Psoas muscle (tissue), 7 donors: ENCODE measurements at regions not wholly inside any gene's neighbourhood (a gene's known extent, or its start where the extent isn't known, plus 50 kb on each side); places are given as distances from the start of the nearest gene placed in this dataset.

ENCODE experiments used
- ATAC-seq, 4 donors: fragments of 200-7000 bp; cut with Tn5 transposase; one replicate each; pipeline ENCODE4 v1.9.1; 2020; ENCODE audit warnings: moderate library complexity in 3 of 4, mild to moderate bottlenecking in 2 of 4
- DNase-seq, 2 donors: peaks; one replicate each; pipeline ENCODE4 v3.0.0-alpha.2; 2020
- H3K27ac ChIP-seq: fragments of 200-600 bp; one replicate; pipeline ENCODE4 v1.8.0; 2022
- H3K27me3 ChIP-seq, 3 donors: fragments of 200-600 bp in 1 of 3; one replicate each; pipeline versions ENCODE4 v1.6.1 to v1.8.0; 2013 to 2022; ENCODE audit warnings: low read length in 2 of 3, mild to moderate bottlenecking in 2 of 3, moderate library complexity in 1 of 3; ENCODE audit not compliant: insufficient read depth in 3 of 3
- H3K36me3 ChIP-seq, 2 donors: fragments of 200-600 bp in 1 of 2; one replicate each; pipeline versions ENCODE4 v1.6.1 to v1.8.0; 2013 to 2022; ENCODE audit warnings: low read depth in 1 of 2, mild to moderate bottlenecking in 1 of 2, moderate library complexity in 1 of 2; ENCODE audit not compliant: insufficient read depth in 1 of 2
- H3K4me1 ChIP-seq: fragments of 200-600 bp; one replicate; pipeline ENCODE4 v1.8.0; 2022
- H3K4me3 ChIP-seq: fragments of 200-600 bp; one replicate; pipeline ENCODE4 v1.8.0; 2022; ENCODE audit warnings: mild to moderate bottlenecking
- H3K9me3 ChIP-seq: fragments of 200-600 bp; one replicate; pipeline ENCODE4 v1.8.0; 2022
- WGBS, 3 donors: extraction: QIAGEN DNeasy Blood & Tissue Kit; methylation state at CpG; one replicate each; pipeline versions ENCODE4 v1.1.6 to v1.1.7; 2013; 5-methylcytosine and 5-hydroxymethylcytosine counted together
- intact Hi-C, 2 donors: fragments of 100-400 bp; cut with DNase I; formaldehyde crosslinking; loops; one replicate each; pipeline versions ENCODE4 v1.11.0 to v1.14.2; 2022
- TF ChIP-seq, protein P1 (sequence below): fragments of 200-600 bp; IDR thresholded peaks from one replicate; pipeline ENCODE4 v1.8.0; 2022; ENCODE audit warnings: antibody characterized with exemption
- donor health status: healthy with polysubstance abuse.
- donor health status: DM: no; HTN: no; CAD: no; lungs with moderate emphysema.
- donor health status: Bipolar disorder and iron deficiency.
- donor health status: healthy.
- donor health status: DM: yes; HTN: yes; CAD: no.
- donor health status: DM: no; HTN: no; CAD: no.
- donor health status: DM: yes; HTN: yes; CAD: no.

- Histone ChIP-seq H3K27me3 (no peaks in the 10 kb centered on the region), H3K4me3 (no peak overlapping the region), H3K4me1 (no peaks in the 10 kb centered on the region), H3K27ac (no peak overlapping the region), H3K9me3 (no peaks in the 10 kb centered on the region), H3K36me3 (no peaks in the 10 kb centered on the region)
- TF ChIP-seq, protein P1, sequence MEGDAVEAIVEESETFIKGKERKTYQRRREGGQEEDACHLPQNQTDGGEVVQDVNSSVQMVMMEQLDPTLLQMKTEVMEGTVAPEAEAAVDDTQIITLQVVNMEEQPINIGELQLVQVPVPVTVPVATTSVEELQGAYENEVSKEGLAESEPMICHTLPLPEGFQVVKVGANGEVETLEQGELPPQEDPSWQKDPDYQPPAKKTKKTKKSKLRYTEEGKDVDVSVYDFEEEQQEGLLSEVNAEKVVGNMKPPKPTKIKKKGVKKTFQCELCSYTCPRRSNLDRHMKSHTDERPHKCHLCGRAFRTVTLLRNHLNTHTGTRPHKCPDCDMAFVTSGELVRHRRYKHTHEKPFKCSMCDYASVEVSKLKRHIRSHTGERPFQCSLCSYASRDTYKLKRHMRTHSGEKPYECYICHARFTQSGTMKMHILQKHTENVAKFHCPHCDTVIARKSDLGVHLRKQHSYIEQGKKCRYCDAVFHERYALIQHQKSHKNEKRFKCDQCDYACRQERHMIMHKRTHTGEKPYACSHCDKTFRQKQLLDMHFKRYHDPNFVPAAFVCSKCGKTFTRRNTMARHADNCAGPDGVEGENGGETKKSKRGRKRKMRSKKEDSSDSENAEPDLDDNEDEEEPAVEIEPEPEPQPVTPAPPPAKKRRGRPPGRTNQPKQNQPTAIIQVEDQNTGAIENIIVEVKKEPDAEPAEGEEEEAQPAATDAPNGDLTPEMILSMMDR: no peak
- ATAC-seq (no peak), DNase-seq (no peak)
- intact Hi-C loops: no loop called here
- 64 to 82% (median 72%) methylated on average over 4 of the region's 4 CpGs for WGBS, 3 donors
These were observed 146.3 kb upstream of the CELF4 start for GRCh38 chr18:37711766-37712505.

- Histone ChIP-seq H3K27ac (no peak overlapping the region), H3K27me3 (no peaks in the 10 kb centered on the region), H3K4me3 (no peak overlapping the region), H3K4me1 (no peaks in the 10 kb centered on the region), H3K9me3 (no peaks in the 10 kb centered on the region), H3K36me3 (no peaks in the 10 kb centered on the region)
- ATAC-seq (no peak), DNase-seq (no peak)
- intact Hi-C loops: no loop called here
- 42 to 64% (median 42%) methylated on average over 1 of the region's 1 CpG for WGBS, 3 donors
- TF ChIP-seq, protein P1: no peak
These were observed 145.1 kb upstream of the CELF4 start for GRCh38 chr18:37710726-37711125.

- 57 to 65% (median 63%) methylated on average over 2 of the region's 2 CpGs for WGBS, 3 donors
- no peak for ATAC-seq
- Histone ChIP-seq H3K27me3 (no peaks in the 10 kb centered on the region), H3K4me1 (no peaks in the 10 kb centered on the region), H3K4me3 (no peak overlapping the region), H3K36me3 (no peaks in the 10 kb centered on the region), H3K27ac (no peak overlapping the region), H3K9me3 (no peaks in the 10 kb centered on the region)
- intact Hi-C loops: no loop called here
- TF ChIP-seq, protein P1: no peak
- no peak for DNase-seq
These were observed 144.1 kb upstream of the CELF4 start for GRCh38 chr18:37709740-37710139.

- no peaks in the 10 kb centered on the region for H3K36me3 ChIP-seq
- no peaks in the 10 kb centered on the region for H3K27me3 ChIP-seq
- H3K4me1 ChIP-seq: no peaks in the 10 kb centered on the region
- no peaks in the 10 kb centered on the region for H3K9me3 ChIP-seq
- TF ChIP-seq, protein P1: no peak
- ATAC-seq (no peak), DNase-seq (no peak)
- no peak overlapping the region for H3K27ac ChIP-seq
- intact Hi-C loops: no loop called here
- 61 to 68% (median 67%) methylated on average over 7 of the region's 7 CpGs for WGBS, 3 donors
- no peak overlapping the region for H3K4me3 ChIP-seq
These were observed 139.4 kb upstream of the CELF4 start for GRCh38 chr18:37705016-37705415.

DNA sequence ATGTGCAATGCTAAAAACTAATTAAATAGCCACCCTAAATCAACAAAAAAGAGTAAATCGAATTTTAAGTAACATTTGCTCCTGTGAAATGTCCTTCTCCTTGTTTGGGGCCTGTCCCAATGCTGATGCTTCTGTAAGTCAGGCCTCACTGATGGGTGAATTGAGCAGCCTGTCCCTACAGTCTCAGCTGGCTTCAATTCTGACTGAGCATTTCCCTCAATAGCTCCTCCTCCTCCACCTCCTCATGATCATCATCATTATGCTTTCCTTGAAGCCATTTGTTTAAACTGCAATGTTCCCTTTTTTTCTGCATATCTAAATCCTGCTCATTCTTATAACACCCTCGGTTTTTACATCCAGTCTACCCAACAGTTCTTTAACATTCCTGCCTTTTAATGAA is 137.2 kb upstream of the CELF4 start:
- no peaks in the 10 kb centered on the region for H3K9me3 ChIP-seq
- TF ChIP-seq, protein P1: no peak
- no peaks in the 10 kb centered on the region for H3K27me3 ChIP-seq
- intact Hi-C loops: no loop called here
- no peak overlapping the region for H3K27ac ChIP-seq
- 49 to 64% (median 57%) methylated on average over 2 of the region's 2 CpGs for WGBS, 3 donors
- no peak overlapping the region for H3K4me3 ChIP-seq
- no peak for DNase-seq
- H3K4me1 ChIP-seq: no peaks in the 10 kb centered on the region
- H3K36me3 ChIP-seq: no peaks in the 10 kb centered on the region
- no peak for ATAC-seq
